GM21717 (cell line): ENCODE measurements at regions not wholly inside any gene's neighbourhood (a gene's known extent, or its start where the extent isn't known, plus 50 kb on each side); places are given as distances from the start of the nearest gene placed in this dataset.
"Not testable (repeated sequence)": the region's sequence is repeated elsewhere in the genome, so short reads cannot be mapped to it uniquely, and the experiment has no call there.

Experiments
- ATAC-seq: cut with Tn5 transposase; IDR thresholded peaks from one replicate; pipeline ENCODE4 v1.9.1; 2021; ENCODE audit warnings: mild to moderate bottlenecking, moderate library complexity; ENCODE audit not compliant: unreplicated experiment

DNA sequence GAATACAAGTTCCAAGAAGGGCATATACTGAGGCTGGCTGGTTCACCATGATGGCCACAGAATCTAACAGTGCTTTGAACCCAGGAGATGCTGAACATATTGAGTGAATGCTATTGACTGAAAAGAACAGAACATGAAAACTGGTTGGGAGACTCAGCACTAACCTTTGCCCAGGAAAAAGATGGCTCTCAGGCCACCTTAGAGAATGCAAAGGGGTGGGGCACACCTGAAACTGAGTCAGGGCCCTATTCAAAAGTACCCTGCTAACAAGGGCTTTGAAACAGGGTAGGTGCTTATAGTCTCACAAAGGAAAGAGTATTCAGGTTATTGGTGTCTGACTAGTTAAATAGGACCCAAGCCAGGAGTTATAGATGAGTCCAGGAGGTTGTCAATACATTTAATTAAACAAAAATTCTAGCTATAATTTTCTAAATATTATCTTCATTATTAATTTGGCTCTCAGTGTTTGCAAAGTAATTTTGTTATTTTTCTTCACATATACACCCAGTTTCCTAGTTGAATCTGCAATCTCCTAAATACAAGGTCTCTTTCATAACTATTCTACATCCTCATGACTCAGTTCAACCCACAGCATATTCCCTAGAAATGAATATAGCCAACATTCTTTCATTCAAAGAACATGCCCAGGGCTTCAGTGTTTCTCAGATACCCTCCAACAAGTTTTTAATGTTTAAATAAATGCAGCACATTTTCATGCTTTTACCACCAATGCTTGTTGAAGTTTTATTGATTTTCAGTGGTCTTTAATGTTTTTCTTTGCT, 144.2 kb upstream of the RAPGEF2 start:
- ATAC-seq: no peak

DNA sequence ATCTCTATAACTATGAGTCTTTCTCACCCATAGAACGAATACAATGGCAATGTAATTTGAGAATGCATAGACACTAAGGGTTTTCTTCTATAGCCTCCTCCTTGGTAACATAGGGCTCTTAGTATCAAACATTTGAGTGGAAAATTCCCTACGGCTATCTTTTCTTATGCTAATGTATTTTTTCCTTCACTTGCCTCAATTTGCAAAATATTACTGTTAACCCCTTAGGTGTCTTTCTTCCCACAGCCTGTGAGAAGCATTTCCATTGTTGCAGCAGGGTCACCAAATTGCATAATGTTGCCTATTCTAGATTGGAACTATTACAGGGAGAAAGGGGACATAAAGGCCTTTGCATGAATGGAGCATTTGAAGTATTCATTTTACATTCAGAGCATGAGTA, 140.5 kb upstream of the RAPGEF2 start:
- ATAC-seq: no peak

DNA sequence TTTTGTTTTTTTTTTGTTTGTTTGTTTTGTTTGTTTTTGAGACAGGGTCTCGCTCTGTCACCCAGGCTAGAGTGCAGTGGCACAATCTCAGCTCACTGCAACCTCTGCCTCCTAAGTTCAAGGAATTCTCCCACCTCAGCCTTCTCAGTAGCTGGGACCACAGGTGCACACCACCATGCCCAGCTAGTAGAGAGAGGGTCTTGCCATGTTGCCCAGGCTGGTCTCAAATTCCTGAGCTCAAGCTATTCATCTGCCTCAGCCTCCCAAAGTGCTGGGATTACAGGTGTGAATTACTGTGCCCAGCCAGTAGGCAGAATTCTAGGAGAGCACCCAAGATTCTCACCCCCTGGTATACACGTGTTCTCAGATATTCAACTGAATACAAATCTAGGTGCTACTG, 139.6 kb upstream of the RAPGEF2 start:
- ATAC-seq: not testable (repeated sequence)

DNA sequence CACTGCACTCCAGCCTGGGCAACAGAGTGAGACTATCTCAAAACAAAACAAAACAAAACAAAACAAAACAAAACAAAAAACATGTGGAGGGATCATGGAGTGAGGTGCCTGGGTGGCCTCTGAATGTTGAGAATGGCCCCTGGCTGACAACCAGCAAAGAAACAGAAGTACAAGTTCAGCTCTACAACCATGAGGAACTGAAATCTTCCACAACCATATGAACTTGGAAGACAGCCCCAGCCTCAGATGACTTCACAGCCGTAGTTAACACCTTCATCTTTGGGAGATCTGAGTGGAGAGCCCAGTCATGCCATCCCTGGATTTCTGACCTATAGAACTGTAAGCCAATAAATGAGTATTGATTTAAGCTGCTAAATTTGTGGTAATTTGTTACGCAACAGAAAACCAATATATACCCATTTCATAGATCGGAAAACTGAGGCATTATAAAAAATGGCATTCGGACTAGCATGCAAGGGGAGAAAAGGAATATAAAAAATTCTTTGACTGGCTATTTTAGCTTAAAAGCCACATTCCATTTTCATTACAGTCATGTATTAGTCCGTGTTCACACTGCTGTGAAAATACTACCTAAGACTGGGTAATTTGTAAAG, 138.7 kb upstream of the RAPGEF2 start:
- ATAC-seq: no peak

DNA sequence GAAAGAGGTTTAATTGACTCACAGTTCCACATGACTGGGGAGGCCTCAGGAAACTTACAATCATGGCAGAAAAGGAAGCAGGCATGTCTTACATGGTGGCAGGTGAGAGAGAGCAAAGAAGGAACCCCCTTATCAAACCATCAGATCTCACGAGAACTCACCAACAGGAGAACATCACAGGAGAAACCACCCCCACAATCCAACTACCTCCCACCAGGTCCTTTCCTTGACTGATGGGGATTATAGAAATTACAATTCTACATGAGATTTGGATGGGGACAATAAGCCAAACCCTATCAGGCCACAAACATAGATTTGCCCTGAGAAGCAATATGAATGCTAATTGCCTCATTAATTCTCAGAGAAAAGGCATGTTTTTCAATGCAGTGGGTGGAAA, 138.2 kb upstream of the RAPGEF2 start:
- no peak for ATAC-seq

DNA sequence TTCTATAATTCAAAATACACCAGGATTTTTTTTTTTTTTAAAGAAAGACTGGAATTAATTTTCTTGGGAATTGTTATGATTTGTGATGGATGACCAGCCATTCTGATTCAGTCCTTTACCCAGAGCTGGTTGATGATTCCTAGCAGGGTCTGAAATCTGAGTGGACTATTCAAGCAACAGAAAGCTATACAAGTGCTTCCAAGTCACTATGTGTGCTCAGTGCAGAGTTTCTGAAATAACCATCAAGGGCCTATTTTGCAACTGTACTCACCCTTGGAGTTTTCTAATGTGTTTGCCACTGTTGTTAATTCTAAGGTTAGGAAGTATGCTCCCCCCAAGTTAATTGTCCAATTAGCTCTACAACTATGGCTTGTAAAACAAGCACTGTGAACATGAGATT, 137.7 kb upstream of the RAPGEF2 start:
- ATAC-seq: no peak

DNA sequence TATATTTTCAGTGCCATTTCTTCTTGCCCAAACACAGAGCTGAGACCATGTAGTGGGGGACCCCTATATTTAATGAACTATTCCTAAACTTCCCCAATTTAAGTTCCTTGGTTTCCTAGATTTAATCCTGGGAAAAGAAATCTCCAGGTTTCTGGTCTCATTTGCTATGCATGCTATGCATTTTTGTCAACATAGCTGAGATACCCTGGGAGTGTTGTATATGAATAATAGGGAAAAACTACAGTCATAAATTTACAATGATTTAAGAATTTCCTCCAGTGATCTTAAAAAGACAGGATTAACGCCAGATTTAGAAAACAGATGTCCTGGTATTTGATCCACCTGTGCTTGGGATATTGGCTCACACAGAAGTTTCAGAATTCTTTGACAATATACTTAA, 136.8 kb upstream of the RAPGEF2 start:
- no peak for ATAC-seq

DNA sequence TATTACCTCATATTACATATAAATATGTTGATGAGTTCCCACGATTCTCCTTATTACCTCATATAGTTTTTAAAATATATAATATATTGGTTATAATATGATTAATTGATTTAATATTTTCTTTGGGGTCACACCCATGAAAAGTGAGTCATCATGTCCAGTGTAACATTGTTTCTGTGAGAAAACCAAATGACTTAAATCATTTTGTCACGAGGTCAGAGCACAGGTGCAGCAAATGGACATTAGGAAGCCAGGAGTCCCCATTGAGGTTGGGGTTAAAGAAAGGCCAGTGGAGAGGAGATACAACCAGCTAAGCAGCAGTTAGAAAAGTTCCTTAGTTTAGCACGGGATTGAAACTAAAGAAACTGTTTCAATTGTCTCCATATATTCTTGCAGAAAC, 133.9 kb upstream of the RAPGEF2 start:
- no peak for ATAC-seq

DNA sequence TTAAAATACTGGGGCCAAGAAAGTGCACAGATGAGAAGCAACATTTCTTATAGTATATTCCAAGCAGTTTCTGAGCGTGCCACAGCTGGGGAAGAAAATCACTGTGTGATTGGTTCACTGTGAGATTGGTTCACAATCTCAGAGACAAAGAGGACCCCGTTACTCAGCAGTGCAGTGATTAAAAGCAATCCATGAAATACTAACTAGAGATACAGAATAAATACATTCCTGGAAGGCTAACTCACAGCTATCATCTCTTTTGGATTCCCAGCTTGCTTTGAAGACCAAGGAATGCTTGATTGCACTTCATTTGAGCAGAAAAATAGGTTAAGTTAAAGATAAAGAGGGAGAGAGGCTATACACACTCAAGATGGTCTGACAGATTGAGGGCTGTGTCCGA, 132.1 kb upstream of the RAPGEF2 start:
- ATAC-seq: no peak

DNA sequence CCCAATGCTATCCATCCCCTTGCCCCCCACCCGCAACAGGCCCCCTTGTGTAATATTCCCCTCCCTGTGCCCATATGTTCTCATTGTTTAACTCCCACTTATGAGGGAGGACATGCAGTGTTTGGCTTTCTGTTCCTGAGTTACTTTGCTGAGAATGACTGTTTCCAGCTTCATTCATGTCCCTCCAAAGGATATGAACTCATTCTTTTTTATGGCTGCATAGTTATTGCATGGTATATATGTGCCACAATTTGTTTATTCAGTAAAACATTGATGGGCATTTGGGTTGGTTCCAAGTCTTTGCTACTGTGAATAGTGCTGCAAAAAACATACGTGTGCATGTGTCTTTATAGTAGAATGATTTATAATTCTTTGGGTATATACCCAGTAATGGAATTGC, 128.4 kb upstream of the RAPGEF2 start:
- ATAC-seq: not testable (repeated sequence)

DNA sequence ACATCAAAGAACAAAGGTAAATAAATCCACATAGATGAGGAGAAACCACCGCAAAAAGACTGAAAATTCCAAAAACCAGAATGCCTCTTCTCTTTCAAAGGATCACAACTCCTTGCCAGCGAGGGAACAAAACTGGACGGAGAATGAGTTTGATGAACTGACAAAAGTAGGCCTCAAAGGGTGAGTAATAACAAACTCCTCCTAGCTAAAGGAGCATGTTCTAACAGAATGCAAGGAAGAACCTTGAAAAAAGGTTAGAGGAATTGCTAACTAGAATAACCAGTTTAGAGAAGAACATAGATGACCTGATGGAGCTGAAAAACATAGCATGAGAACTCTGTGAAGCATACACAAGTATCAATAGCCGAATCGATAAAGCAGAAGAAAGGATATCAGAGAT, 122.2 kb upstream of the RAPGEF2 start:
- not testable (repeated sequence) for ATAC-seq

DNA sequence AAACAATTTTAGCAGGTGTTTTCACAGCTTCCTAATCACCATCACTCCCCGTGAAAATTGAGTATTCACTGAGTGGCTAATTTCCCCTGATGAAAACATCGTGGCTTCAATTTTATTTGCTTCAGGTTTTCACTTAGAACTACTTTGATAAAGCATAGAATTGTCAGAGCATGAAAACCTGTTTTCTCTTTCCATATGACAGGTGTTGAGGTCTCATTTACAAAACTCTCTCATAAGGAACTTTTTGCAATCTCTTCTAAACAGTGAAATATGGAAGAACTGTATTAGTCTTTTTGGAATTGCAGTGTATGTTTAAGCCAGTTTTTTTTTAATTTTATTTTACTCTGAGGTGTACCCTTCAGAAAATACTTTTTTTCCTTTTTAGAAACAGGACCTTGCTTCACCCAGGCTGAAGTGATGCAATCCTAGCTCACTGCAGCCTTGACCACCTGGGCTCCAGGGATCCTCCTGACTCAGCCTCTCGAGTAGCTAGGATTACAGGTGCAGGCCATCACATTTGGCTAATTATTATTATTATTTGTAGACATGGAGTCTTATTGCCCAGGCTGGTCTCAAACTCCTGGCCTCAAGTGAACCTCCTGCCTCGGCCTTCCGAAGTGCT, 111.2 kb upstream of the RAPGEF2 start:
- no peak for ATAC-seq

DNA sequence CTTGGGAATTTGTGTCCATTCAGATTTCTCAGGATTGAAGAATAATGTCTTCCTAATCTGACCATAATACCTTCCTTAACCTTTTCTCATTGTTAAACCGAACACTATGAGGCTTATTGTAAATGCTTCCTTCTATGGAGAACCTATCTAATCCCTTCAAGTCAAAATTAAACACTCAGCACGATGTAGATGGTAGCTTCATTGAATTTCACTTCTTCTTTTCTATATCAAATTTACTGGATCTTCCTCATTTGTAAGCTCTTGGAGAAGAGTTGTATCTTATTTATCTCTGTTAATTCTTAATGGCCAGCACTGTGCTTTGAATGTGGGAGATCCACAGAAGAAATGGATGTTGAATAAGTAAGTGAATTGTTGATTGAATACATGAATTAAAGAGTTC, 109.0 kb upstream of the RAPGEF2 start:
- no peak for ATAC-seq

DNA sequence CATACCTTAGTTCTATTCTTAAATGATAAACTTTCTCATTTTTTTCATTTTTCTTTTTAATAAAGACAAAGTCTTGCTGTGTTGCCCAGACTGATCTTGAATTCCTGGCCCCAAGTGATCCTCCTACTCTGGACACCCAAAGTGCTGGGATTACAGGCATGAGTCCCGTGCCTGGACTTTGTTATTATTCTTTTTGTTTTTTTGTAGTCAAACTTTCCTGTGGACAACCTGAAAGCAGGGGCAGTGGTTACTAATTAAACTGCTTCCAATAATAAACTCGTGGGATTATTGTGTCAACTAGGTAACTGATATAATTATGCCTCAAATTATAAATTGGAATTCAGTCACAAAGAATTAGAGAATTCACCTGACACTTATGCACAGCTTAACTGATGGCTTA, 107.8 kb upstream of the RAPGEF2 start:
- ATAC-seq: no peak

DNA sequence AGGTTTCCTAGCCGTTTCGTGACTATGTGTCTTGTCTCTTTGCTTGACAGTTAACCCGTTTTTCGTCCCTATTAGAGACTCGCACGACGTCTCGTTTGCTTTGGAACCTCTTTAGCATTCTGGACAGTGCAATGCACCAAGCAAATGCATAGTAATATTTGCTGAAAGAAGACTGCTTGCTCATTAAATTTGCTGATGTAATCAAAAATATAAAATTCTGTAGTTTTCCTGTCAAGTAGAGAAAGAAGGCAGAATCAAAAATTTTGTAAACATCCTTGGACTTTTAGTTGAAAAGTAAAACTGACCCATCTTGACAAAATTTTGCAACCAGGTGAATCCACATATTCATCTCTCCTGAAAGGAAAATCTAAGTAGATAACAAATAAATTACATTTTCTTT, 106.9 kb upstream of the RAPGEF2 start:
- no peak for ATAC-seq

DNA sequence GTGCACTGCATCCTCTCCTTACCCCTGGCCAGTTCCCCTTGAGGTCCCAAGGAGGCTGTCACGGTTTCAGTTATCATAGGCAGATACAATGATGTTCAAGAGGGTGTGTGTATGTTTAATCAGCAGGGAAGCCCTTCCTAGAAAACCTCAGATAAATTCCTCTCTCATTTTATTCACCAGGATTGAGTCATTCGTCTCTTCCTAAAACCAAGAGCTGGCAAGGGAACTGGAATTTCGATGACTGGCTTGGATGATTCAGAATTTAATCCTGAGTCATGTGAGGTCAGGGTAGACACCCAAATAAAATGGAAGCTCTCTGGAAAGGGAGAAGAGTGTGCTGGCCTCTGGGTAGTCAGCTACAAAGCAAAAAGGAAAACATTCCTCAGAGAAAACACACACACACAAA, 106.2 kb upstream of the RAPGEF2 start:
- no peak for ATAC-seq

DNA sequence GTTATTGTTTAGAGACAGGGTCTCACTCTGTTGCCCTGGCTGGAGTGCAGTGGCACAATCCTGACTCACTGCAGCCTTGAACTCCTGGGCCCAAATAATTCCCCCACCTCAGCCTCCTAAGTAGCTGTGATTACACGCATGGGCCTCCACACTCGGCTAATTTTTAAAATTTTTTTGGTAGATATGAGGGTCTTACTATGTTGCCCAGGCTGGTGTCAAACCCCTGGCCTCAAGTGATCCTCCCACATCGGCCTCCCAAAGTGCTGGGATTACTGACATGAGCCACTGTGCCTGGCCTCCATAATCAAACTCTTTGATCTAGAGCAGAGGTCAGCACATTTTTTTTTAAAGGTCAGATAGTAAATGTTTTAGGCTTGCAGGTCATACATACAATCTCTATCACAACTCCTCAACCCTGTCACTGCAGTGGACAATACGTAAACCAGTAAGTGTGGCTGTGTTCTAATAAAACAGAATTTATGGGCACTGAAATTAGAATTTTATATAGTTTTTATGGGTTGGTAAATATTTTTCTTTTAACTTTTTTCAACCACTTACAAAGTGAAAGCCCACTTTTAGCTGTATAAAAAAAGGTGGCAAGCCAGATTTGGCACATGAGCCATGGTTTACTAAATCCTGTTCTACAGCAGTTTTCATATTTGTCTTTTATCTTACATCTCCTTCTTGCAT, 105.1 kb upstream of the RAPGEF2 start:
- ATAC-seq: no peak

DNA sequence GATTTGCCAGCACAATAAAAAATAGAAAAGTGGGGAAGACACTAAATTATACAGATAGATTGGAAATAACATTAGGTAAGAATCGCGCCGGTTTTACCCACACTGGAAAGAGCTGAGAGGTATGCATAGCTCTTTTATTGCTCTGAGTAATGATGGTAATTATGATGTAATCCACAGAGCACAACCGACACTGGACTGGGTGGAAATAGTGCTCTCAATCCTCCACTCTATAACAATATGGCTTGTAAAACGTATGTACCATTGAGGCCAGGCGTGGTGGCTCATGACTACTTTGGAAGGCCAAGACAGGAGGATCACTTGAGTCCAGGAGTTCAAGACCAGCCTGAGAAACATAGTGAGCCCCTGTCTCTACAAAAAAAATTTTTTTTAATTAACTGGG, 104.3 kb upstream of the RAPGEF2 start:
- ATAC-seq: no peak

DNA sequence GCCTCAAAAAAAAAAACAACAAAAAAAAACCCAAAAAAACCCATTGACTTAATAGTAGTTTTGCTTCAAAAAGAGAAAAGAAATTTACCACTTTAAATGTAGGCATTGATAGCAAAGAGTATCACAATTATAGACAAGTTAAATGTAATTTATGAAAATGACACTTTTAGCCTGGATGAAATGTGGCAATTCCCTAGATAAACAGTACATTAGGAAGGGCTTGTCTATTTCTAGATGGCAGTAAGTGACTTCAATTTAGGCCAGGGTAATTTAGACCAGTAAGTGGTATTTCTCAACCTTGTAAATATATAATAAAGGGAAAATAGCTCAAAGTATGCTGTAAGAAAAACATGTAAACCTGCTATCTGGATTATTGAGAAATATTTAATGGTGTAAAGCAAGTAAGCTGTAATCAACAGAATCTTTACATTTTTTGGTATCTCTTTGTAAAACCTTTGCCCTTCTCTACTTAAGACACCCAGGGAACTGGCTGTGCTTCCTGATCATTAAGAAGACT, 103.7 kb upstream of the RAPGEF2 start:
- no peak for ATAC-seq

DNA sequence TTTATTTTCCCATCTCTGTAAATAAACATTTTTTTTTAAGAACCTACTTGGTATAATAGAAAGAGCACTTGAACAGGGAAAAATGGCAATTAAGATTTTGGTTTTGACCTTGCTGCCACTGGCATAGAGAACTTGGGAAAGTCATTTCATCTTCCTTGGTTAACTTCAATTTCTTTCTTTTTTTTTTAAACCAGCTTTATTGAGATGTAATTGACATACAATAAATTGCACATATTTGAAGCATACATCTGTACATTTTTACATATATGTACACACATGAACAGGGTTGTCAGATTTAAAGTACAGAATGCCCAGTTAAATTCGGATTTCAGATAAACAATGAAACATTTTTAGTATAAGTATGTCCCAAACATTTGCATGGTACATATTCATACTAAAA, 103.0 kb upstream of the RAPGEF2 start:
- ATAC-seq: no peak

DNA sequence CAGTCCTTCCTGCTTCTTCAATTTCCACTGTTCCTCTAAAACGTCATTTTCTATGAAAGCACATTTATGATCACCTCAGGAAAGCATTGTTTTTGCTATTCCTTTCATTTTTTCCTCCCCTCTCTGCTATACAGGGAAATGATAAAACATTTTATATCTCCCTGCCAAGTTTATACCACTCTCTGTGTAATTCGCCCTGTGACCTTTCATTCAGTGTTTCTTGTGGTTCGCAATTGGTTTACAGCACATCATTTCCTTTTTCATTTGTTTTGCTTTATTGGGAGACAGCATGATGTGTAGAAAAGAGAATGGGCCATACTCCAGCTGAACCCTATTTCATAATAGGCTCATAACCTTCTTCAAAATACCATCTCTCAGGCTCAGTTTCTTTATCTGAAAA, 99.9 kb upstream of the RAPGEF2 start:
- no peak for ATAC-seq
